ENCODE measurements at regions not wholly inside any gene's neighbourhood (a gene's known extent, or its start where the extent isn't known, plus 50 kb on each side); places are given as distances from the start of the nearest gene placed in this dataset.

GRCh38 chr10:33523236-33523792 is 188.8 kb upstream of the NRP1 start:
- ATAC-seq (no peak), DNase-seq (no peak)
- H3K27ac ChIP-seq, result no peak overlapping the region
- 86 to 93% (median 90%) methylated on average over 6 of the region's 6 CpGs for WGBS, 3 donors
- H3K36me3 ChIP-seq (ENCODE audit: insufficient read depth in 1 of 2, low read depth in 1 of 2), result no peaks in the 10 kb centered on the region
- intact Hi-C loops (cut with DNase I), result no loop called here
- peaks cover 12% of the 10 kb centered on the region for H3K4me1 ChIP-seq
- TF ChIP-seq CTCF (IDR thresholded peaks at IDR 0.05), result no peak
- no peaks in the 10 kb centered on the region for H3K27me3 ChIP-seq (ENCODE audit: insufficient read depth in 3 of 3, low read length in 2 of 3)
- peaks cover 3% of the 10 kb centered on the region for H3K9me3 ChIP-seq
- H3K4me3 ChIP-seq, result no peak overlapping the region

- ATAC-seq (no peak), DNase-seq (no peak)
- no peak for TF ChIP-seq CTCF (IDR thresholded peaks at IDR 0.05)
- Histone ChIP-seq H3K27ac (no peak overlapping the region), H3K4me3 (no peak overlapping the region), H3K27me3 (ENCODE audit: insufficient read depth in 3 of 3, low read length in 2 of 3) (no peaks in the 10 kb centered on the region), H3K4me1 (peaks cover 12% of the 10 kb centered on the region), H3K9me3 (no peaks in the 10 kb centered on the region), H3K36me3 (ENCODE audit: insufficient read depth in 1 of 2, low read depth in 1 of 2) (no peaks in the 10 kb centered on the region)
- 96 to 97% (median 97%) methylated on average over 3 of the region's 3 CpGs for WGBS, 3 donors
- intact Hi-C loops (cut with DNase I), result no loop called here
Observed at GRCh38 chr10:33521904-33522303, 187.4 kb upstream of the NRP1 start.

GRCh38 chr10:33521062-33521461 is 186.6 kb upstream of the NRP1 start:
- Histone ChIP-seq H3K4me1 (peaks cover 12% of the 10 kb centered on the region), H3K27me3 (ENCODE audit: insufficient read depth in 3 of 3, low read length in 2 of 3) (no peaks in the 10 kb centered on the region), H3K36me3 (ENCODE audit: insufficient read depth in 1 of 2, low read depth in 1 of 2) (no peaks in the 10 kb centered on the region), H3K27ac (no peak overlapping the region), H3K4me3 (no peak overlapping the region), H3K9me3 (no peaks in the 10 kb centered on the region)
- DNase-seq (no peak), ATAC-seq (no peak)
- no peak for TF ChIP-seq CTCF (IDR thresholded peaks at IDR 0.05)
- intact Hi-C loops (cut with DNase I), result no loop called here
- 5 to 45% (median 22%) methylated on average over 4 of the region's 4 CpGs for WGBS, 3 donors

- intact Hi-C loops (cut with DNase I), result no loop called here
- Histone ChIP-seq H3K27me3 (ENCODE audit: insufficient read depth in 3 of 3, low read length in 2 of 3) (no peaks in the 10 kb centered on the region), H3K9me3 (no peaks in the 10 kb centered on the region), H3K4me1 (peaks cover 12% of the 10 kb centered on the region), H3K27ac (no peak overlapping the region), H3K36me3 (ENCODE audit: insufficient read depth in 1 of 2, low read depth in 1 of 2) (no peaks in the 10 kb centered on the region), H3K4me3 (no peak overlapping the region)
- ATAC-seq, result peak; percentile 42 to 74 (median 61)
- no peak for TF ChIP-seq CTCF (IDR thresholded peaks at IDR 0.05)
- 35 to 47% (median 36%) methylated on average over 2 of the region's 2 CpGs for WGBS, 3 donors
- no peak for DNase-seq
Observed at GRCh38 chr10:33520223-33520622, 185.8 kb upstream of the NRP1 start.

Data from psoas muscle (tissue), 7 donors.